Chondrocyte (in vitro differentiated cells): ENCODE measurements at regions not wholly inside any gene's neighbourhood (a gene's known extent, or its start where the extent isn't known, plus 50 kb on each side); places are given as distances from the start of the nearest gene placed in this dataset.
"Not testable (repeated sequence)": the region's sequence is repeated elsewhere in the genome, so short reads cannot be mapped to it uniquely, and the experiment has no call there.

Experiments used
- DNase-seq: peaks from one replicate; pipeline ENCODE4 v3.0.0; 2021; ENCODE audit warnings: mixed read lengths, low spot score
- H3K27ac Mint-ChIP-seq: one replicate; pipeline ENCODE4 v1.8.0; 2021; ENCODE audit warnings: mild to moderate bottlenecking, moderate library complexity, mixed read lengths; ENCODE audit not compliant: unreplicated experiment
- H3K27me3 Mint-ChIP-seq: 2 replicates; pipeline ENCODE4 v1.8.0; 2021; ENCODE audit warnings: low read depth, mixed read lengths
- H3K36me3 Mint-ChIP-seq: 2 replicates; pipeline ENCODE4 v1.8.0; 2021; ENCODE audit warnings: low read depth, mixed read lengths
- H3K4me1 Mint-ChIP-seq: 2 replicates; pipeline ENCODE4 v1.8.0; 2021; ENCODE audit warnings: low read depth, mild to moderate bottlenecking, mixed read lengths
- H3K4me3 Mint-ChIP-seq: one replicate; pipeline ENCODE4 v1.8.0; 2021; ENCODE audit warnings: mild to moderate bottlenecking, moderate library complexity, mixed read lengths; ENCODE audit not compliant: unreplicated experiment
- H3K9me3 Mint-ChIP-seq: 2 replicates; pipeline ENCODE4 v1.8.0; 2021; ENCODE audit warnings: low read depth, mixed read lengths
- TF ChIP-seq, protein P1 (sequence below): fragments of 200-600 bp; sonication (generic); IDR thresholded peaks from 2 replicates; pipeline ENCODE4 v1.5.0; 2021; ENCODE audit warnings: antibody characterized with exemption, mild to moderate bottlenecking, moderate library complexity

DNA sequence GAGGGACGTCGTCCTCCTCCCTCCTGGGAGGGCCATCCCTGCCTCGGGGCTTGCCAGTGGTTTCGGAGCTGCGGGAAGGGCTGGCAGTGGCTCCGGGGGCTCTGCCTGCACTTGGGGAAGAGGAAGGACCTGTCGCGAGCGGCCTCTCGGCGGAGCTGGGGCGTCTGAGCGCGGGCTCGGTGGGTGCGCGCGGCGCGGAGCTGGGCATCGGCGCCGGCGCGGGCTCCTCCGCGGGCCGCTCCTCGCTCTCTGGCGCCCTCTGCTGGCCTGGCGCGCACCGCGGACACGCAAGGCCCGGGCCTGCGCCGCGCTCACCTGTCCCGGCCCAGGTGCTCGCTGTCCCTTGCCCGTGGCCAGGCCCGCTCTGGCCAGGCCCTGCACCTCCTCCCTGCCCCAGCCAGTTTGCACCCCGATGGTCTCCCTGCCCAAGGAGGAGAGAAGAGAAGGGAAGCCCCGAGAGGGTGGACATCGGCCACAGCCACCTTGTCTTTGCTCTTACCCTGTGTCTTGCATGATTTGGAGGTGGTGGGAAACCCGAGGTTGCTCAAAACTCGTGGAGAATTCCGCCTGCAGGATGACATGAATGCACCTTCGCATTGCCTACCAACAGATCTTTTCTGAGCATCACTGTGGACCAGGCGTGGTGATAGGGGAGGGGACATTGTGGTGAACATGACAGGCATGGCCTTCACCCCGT is 119.2 kb downstream of the OTOP1 start:
- Mint-ChIP-seq H3K4me3 (peak overlapping the region; percentile 59), H3K27me3 (peaks cover 38% of the 10 kb centered on the region)
- H3K4me1 Mint-ChIP-seq, H3K9me3 Mint-ChIP-seq, H3K36me3 Mint-ChIP-seq, DNase-seq, H3K27ac Mint-ChIP-seq: not testable (repeated sequence)
- TF ChIP-seq, protein P1, sequence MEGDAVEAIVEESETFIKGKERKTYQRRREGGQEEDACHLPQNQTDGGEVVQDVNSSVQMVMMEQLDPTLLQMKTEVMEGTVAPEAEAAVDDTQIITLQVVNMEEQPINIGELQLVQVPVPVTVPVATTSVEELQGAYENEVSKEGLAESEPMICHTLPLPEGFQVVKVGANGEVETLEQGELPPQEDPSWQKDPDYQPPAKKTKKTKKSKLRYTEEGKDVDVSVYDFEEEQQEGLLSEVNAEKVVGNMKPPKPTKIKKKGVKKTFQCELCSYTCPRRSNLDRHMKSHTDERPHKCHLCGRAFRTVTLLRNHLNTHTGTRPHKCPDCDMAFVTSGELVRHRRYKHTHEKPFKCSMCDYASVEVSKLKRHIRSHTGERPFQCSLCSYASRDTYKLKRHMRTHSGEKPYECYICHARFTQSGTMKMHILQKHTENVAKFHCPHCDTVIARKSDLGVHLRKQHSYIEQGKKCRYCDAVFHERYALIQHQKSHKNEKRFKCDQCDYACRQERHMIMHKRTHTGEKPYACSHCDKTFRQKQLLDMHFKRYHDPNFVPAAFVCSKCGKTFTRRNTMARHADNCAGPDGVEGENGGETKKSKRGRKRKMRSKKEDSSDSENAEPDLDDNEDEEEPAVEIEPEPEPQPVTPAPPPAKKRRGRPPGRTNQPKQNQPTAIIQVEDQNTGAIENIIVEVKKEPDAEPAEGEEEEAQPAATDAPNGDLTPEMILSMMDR, result peak; percentile 76

DNA sequence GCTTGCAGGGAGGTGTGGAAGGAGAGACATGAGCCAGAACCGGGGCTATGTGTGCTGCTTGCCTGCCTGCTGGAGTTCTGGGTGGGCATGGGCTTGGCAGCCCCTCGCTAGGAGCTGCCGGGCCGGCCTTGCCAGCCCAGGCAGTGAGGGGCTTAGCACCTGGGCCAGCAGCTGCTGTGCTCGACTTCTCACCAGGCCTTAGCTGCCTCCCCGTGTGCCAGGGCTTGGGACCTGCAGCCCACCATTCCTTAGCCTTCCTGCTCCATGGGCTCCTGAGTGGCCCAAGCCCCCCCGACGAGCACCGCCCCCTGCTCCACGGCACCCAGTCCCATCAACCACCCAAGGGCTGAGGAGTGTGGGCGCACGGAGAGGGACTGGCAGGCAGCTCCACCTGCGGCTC is 111.3 kb downstream of the OTOP1 start:
- not testable (repeated sequence) for H3K9me3 Mint-ChIP-seq, DNase-seq, H3K27ac Mint-ChIP-seq, H3K4me1 Mint-ChIP-seq, H3K36me3 Mint-ChIP-seq, H3K4me3 Mint-ChIP-seq
- peaks cover 16% of the 10 kb centered on the region for H3K27me3 Mint-ChIP-seq

DNA sequence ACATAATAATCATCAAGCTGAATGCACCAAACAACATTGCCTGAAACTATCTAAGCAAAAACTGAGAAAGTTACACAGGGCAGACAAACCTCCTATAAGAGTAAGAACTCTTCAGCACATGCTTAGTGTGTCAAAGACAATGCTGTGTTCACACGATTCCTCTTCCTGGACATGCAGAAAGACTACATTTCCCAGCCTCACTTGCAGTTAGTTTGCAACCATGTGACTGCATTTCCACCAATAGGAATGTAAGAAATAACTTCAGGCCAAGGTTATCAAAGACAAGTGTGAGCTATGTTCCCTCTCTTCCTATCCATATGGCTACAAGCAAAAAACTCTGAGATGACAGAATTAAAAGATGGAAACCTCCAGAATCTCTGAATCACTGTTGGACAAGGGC is 109.8 kb downstream of the OTOP1 start:
- H3K27me3 Mint-ChIP-seq, result peaks cover 15% of the 10 kb centered on the region
- H3K27ac Mint-ChIP-seq, H3K36me3 Mint-ChIP-seq, H3K4me1 Mint-ChIP-seq, DNase-seq, H3K9me3 Mint-ChIP-seq, H3K4me3 Mint-ChIP-seq: not testable (repeated sequence)

DNA sequence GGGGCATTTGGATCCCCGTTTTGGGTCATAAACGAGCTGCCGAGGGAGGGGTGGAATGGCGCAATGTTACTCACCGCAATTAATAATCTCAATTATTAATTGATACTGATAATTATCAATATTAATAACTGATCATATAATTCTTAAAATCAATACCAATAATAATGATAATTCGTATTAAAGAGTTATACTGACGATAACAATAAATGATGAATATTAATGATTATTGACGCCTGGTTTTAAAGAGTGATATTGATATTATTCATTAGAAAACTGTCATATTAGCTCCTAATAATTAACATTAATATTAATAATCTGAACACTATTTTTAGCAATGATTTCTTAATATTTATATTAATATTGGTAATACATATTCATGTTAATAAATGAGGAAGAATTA is 92.4 kb downstream of the OTOP1 start:
- not testable (repeated sequence) for H3K4me3 Mint-ChIP-seq, DNase-seq, H3K27ac Mint-ChIP-seq, H3K4me1 Mint-ChIP-seq, H3K27me3 Mint-ChIP-seq, H3K36me3 Mint-ChIP-seq, H3K9me3 Mint-ChIP-seq

DNA sequence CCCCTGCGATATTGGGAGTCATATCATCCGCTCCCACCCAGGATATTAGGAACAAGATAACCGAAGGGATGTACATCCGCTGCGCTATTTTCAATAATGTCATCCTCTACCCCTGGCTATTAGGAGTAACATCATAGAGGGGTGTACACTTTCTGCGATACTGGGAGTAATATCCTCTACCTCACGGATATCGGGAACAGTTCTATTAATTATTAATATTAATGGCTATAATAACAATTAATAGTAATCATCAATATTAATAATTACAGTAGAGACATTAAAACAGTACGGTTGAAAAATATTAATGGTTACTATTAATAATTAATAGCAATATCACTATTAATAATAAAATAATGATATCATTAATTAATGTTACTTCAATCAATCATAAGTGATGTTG is 90.1 kb downstream of the OTOP1 start:
- not testable (repeated sequence) for H3K27ac Mint-ChIP-seq, H3K27me3 Mint-ChIP-seq, DNase-seq, H3K36me3 Mint-ChIP-seq, H3K4me3 Mint-ChIP-seq, H3K9me3 Mint-ChIP-seq, H3K4me1 Mint-ChIP-seq
